Stimulated activated CD4-positive, alpha-beta T cell treated with anti-CD3 and anti-CD28 coated beads, Interleukin-4, amount 100 ng/mL, for 4 hours (primary cell): ENCODE measurements at regions not wholly inside any gene's neighbourhood (a gene's known extent, or its start where the extent isn't known, plus 50 kb on each side); places are given as distances from the start of the nearest gene placed in this dataset.
"Not testable (repeated sequence)": the region's sequence is repeated elsewhere in the genome, so short reads cannot be mapped to it uniquely, and the experiment has no call there.

ENCODE experiments used
- DNase-seq, 2 experiments: peaks; one replicate each; pipeline ENCODE4 v3.0.0-alpha.2; 2020

- no peak for DNase-seq
Observed at GRCh38 chr10:130960531-130960930, 351.0 kb downstream of the TCERG1L start.

- no peak for DNase-seq
Observed at GRCh38 chr10:130961506-130962239, 349.8 kb downstream of the TCERG1L start.

GRCh38 chr10:130962240-130963051, 349.1 kb downstream of the TCERG1L start:
- no peak for DNase-seq

- no peak for DNase-seq
Observed at GRCh38 chr10:130963052-130963393, 348.5 kb downstream of the TCERG1L start.

- DNase-seq, result no peak
Observed at GRCh38 chr10:130963786-130964522, 347.6 kb downstream of the TCERG1L start.

- no peak for DNase-seq
Observed at GRCh38 chr10:130964771-130965170, 346.8 kb downstream of the TCERG1L start.

- DNase-seq, result no peak
Observed at GRCh38 chr10:130967161-130967560, 344.4 kb downstream of the TCERG1L start.

- DNase-seq, result no peak
Observed at GRCh38 chr10:130967784-130968183, 343.7 kb downstream of the TCERG1L start.

- no peak for DNase-seq
Observed at GRCh38 chr10:130968511-130968910, 343.0 kb downstream of the TCERG1L start.

GRCh38 chr10:130968964-130969363, 342.6 kb downstream of the TCERG1L start:
- no peak for DNase-seq

- no peak for DNase-seq
Observed at GRCh38 chr10:130969700-130970099, 341.8 kb downstream of the TCERG1L start.

- no peak for DNase-seq
Observed at GRCh38 chr10:130970341-130971122, 341.0 kb downstream of the TCERG1L start.

- no peak for DNase-seq
Observed at GRCh38 chr10:130971123-130971435, 340.4 kb downstream of the TCERG1L start.

GRCh38 chr10:130973127-130973839, 338.2 kb downstream of the TCERG1L start:
- DNase-seq, result no peak

- DNase-seq, result no peak
Observed at GRCh38 chr10:130974166-130974565, 337.4 kb downstream of the TCERG1L start.

- DNase-seq, result not testable (repeated sequence)
Observed at GRCh38 chr10:130975351-130975750, 336.2 kb downstream of the TCERG1L start.

GRCh38 chr10:130982802-130983201, 328.7 kb downstream of the TCERG1L start:
- DNase-seq, result no peak

- DNase-seq, result no peak
Observed at GRCh38 chr10:130983749-130984148, 327.8 kb downstream of the TCERG1L start.

GRCh38 chr10:130984686-130985085, 326.8 kb downstream of the TCERG1L start:
- no peak for DNase-seq

GRCh38 chr10:130985158-130985753, 326.3 kb downstream of the TCERG1L start:
- no peak for DNase-seq

GRCh38 chr10:130986846-130987245, 324.7 kb downstream of the TCERG1L start:
- DNase-seq, result no peak

- no peak for DNase-seq
Observed at GRCh38 chr10:130987401-130987800, 324.1 kb downstream of the TCERG1L start.
